ENCODE measurements at regions not wholly inside any gene's neighbourhood (a gene's known extent, or its start where the extent isn't known, plus 50 kb on each side); places are given as distances from the start of the nearest gene placed in this dataset.

- DNase-seq (ENCODE audit: extremely low spot score): no peak
- CTCF ChIA-PET: no interaction called here
- POLR2A ChIA-PET: no interaction called here
- TF ChIP-seq ARNT (IDR thresholded peaks at IDR 0.05): no peak
- no peak for TF ChIP-seq NFRKB (IDR thresholded peaks at IDR 0.05)
- no peak for TF ChIP-seq ELF4 (IDR thresholded peaks at IDR 0.05)
- TF ChIP-seq L3MBTL2 (conservative IDR thresholded peaks at IDR 0.05): no peak
- TF ChIP-seq SUZ12 (IDR thresholded peaks at IDR 0.05): no peak
- no peak for TF ChIP-seq BHLHE40 (IDR thresholded peaks at IDR 0.05; ENCODE audit: borderline replicate concordance)
- TF ChIP-seq ZNF384 (IDR thresholded peaks at IDR 0.05): no peak
- TF ChIP-seq FOXA1 (IDR thresholded peaks at IDR 0.05): no peak
- TF ChIP-seq LEF1 (IDR thresholded peaks at IDR 0.05; ENCODE audit: borderline replicate concordance): no peak
- TF ChIP-seq HDGF (IDR thresholded peaks at IDR 0.05; ENCODE audit: borderline replicate concordance): no peak
- TF ChIP-seq FOXM1 (IDR thresholded peaks at IDR 0.05; ENCODE audit: borderline replicate concordance): no peak
- TF ChIP-seq PKNOX1 (IDR thresholded peaks at IDR 0.05): no peak
- no peak for TF ChIP-seq FOXK2 (IDR thresholded peaks at IDR 0.05)
- TF ChIP-seq CTBP1 (IDR thresholded peaks at IDR 0.05; ENCODE audit: borderline replicate concordance): no peak
Measured at GRCh38 chr12:24730489-24730896, 218.4 kb downstream of the BCAT1 start.

GRCh38 chr12:24728826-24729225 lies 220.1 kb downstream of the BCAT1 start:
- ChIA-PET CTCF (no interaction called here), POLR2A (no interaction called here)
- TF ChIP-seq FOXM1 (IDR thresholded peaks at IDR 0.05; ENCODE audit: borderline replicate concordance) (no peak), BHLHE40 (IDR thresholded peaks at IDR 0.05; ENCODE audit: borderline replicate concordance) (no peak), CTBP1 (IDR thresholded peaks at IDR 0.05; ENCODE audit: borderline replicate concordance) (no peak)
- DNase-seq (ENCODE audit: extremely low spot score): no peak

GRCh38 chr12:24728366-24728765 lies 220.5 kb downstream of the BCAT1 start:
- CTCF ChIA-PET: no interaction called here
- POLR2A ChIA-PET: no interaction called here
- peak; percentile 9 for DNase-seq (ENCODE audit: extremely low spot score)

GRCh38 chr12:24725616-24726015 lies 223.3 kb downstream of the BCAT1 start:
- ChIA-PET CTCF (no interaction called here), POLR2A (no interaction called here)
- no peak for DNase-seq (ENCODE audit: extremely low spot score)
- TF ChIP-seq NFRKB (IDR thresholded peaks at IDR 0.05): no peak
- no peak for TF ChIP-seq L3MBTL2 (conservative IDR thresholded peaks at IDR 0.05)
- no peak for TF ChIP-seq FOXK2 (IDR thresholded peaks at IDR 0.05)
- TF ChIP-seq ELF4 (IDR thresholded peaks at IDR 0.05): no peak
- TF ChIP-seq SUZ12 (IDR thresholded peaks at IDR 0.05): no peak
- no peak for TF ChIP-seq CTBP1 (IDR thresholded peaks at IDR 0.05; ENCODE audit: borderline replicate concordance)
- TF ChIP-seq TARDBP (IDR thresholded peaks at IDR 0.05): no peak
- no peak for TF ChIP-seq FOXA1 (IDR thresholded peaks at IDR 0.05)
- no peak for TF ChIP-seq SP1 (IDR thresholded peaks at IDR 0.05)
- no peak for TF ChIP-seq ARNT (IDR thresholded peaks at IDR 0.05)
- TF ChIP-seq HDGF (IDR thresholded peaks at IDR 0.05; ENCODE audit: borderline replicate concordance): no peak
- no peak for TF ChIP-seq BHLHE40 (IDR thresholded peaks at IDR 0.05; ENCODE audit: borderline replicate concordance)
- TF ChIP-seq LEF1 (IDR thresholded peaks at IDR 0.05; ENCODE audit: borderline replicate concordance): no peak
- no peak for TF ChIP-seq ZNF384 (IDR thresholded peaks at IDR 0.05)
- TF ChIP-seq FOXM1 (IDR thresholded peaks at IDR 0.05; ENCODE audit: borderline replicate concordance): no peak
- no peak for TF ChIP-seq PKNOX1 (IDR thresholded peaks at IDR 0.05)

More at GRCh38 chr12:24728366-24728765, 220.5 kb downstream of the BCAT1 start:
- TF ChIP-seq FOXK2 (IDR thresholded peaks at IDR 0.05): no peak
- TF ChIP-seq FOXM1 (IDR thresholded peaks at IDR 0.05; ENCODE audit: borderline replicate concordance): no peak
- TF ChIP-seq HDGF (IDR thresholded peaks at IDR 0.05; ENCODE audit: borderline replicate concordance): no peak
- no peak for TF ChIP-seq ARNT (IDR thresholded peaks at IDR 0.05)
- no peak for TF ChIP-seq PKNOX1 (IDR thresholded peaks at IDR 0.05)
- no peak for TF ChIP-seq LEF1 (IDR thresholded peaks at IDR 0.05; ENCODE audit: borderline replicate concordance)
- TF ChIP-seq ELF4 (IDR thresholded peaks at IDR 0.05): no peak
- TF ChIP-seq ZNF384 (IDR thresholded peaks at IDR 0.05): no peak
- TF ChIP-seq NFRKB (IDR thresholded peaks at IDR 0.05): no peak
- no peak for TF ChIP-seq TARDBP (IDR thresholded peaks at IDR 0.05)
- no peak for TF ChIP-seq BHLHE40 (IDR thresholded peaks at IDR 0.05; ENCODE audit: borderline replicate concordance)
- TF ChIP-seq SP1 (IDR thresholded peaks at IDR 0.05): no peak
- no peak for TF ChIP-seq SUZ12 (IDR thresholded peaks at IDR 0.05)
- no peak for TF ChIP-seq L3MBTL2 (conservative IDR thresholded peaks at IDR 0.05)

- CTCF ChIA-PET: no interaction called here
- no peak for DNase-seq (ENCODE audit: extremely low spot score)
- POLR2A ChIA-PET: no interaction called here
- TF ChIP-seq ZNF384 (IDR thresholded peaks at IDR 0.05): no peak
Measured at GRCh38 chr12:24724814-24725213, 224.1 kb downstream of the BCAT1 start.

GRCh38 chr12:24723759-24724158 lies 225.1 kb downstream of the BCAT1 start:
- POLR2A ChIA-PET: no interaction called here
- no peak for DNase-seq (ENCODE audit: extremely low spot score)
- CTCF ChIA-PET: no interaction called here
- TF ChIP-seq L3MBTL2 (conservative IDR thresholded peaks at IDR 0.05): no peak
- TF ChIP-seq FOXA1 (IDR thresholded peaks at IDR 0.05): no peak
- TF ChIP-seq ARNT (IDR thresholded peaks at IDR 0.05): no peak
- no peak for TF ChIP-seq FOXM1 (IDR thresholded peaks at IDR 0.05; ENCODE audit: borderline replicate concordance)
- no peak for TF ChIP-seq BHLHE40 (IDR thresholded peaks at IDR 0.05; ENCODE audit: borderline replicate concordance)
- no peak for TF ChIP-seq ZNF384 (IDR thresholded peaks at IDR 0.05)
- no peak for TF ChIP-seq LEF1 (IDR thresholded peaks at IDR 0.05; ENCODE audit: borderline replicate concordance)
- TF ChIP-seq FOXK2 (IDR thresholded peaks at IDR 0.05): no peak
- no peak for TF ChIP-seq NFRKB (IDR thresholded peaks at IDR 0.05)

GRCh38 chr12:24721191-24721590 lies 227.7 kb downstream of the BCAT1 start:
- CTCF ChIA-PET: no interaction called here
- POLR2A ChIA-PET: no interaction called here
- no peak for DNase-seq (ENCODE audit: extremely low spot score)
- no peak for TF ChIP-seq ELF4 (IDR thresholded peaks at IDR 0.05)
- no peak for TF ChIP-seq FOXA1 (IDR thresholded peaks at IDR 0.05)
- no peak for TF ChIP-seq FOXM1 (IDR thresholded peaks at IDR 0.05; ENCODE audit: borderline replicate concordance)
- no peak for TF ChIP-seq LEF1 (IDR thresholded peaks at IDR 0.05; ENCODE audit: borderline replicate concordance)
- no peak for TF ChIP-seq SP1 (IDR thresholded peaks at IDR 0.05)
- no peak for TF ChIP-seq HDGF (IDR thresholded peaks at IDR 0.05; ENCODE audit: borderline replicate concordance)
